ENCODE measurements at regions not wholly inside any gene's neighbourhood (a gene's known extent, or its start where the extent isn't known, plus 50 kb on each side); places are given as distances from the start of the nearest gene placed in this dataset.

DNA sequence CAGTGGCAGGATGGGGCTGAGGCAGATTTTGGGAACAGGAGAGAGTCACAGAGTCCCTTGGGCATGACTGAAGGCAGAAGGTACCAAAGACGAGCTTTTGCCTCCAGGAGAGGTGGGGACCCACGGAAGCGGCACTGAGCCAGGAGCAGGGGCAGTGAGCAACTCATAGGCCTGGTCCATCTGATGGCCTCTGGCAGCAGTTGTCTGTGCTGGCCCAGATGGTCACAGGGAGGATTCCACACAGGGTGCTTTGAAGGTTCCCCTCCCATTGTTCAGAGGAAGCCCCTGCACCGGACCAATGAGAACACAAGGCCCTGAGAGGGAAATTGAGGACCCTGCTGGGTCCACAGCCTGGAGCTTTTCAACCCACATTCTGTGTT is 360.3 kb upstream of the TNRC6C start:
- no peaks in the 10 kb centered on the region for H3K9me3 ChIP-seq (ENCODE audit: control extremely low read depth in 1 of 5, control insufficient read depth in 4 of 5, insufficient read depth in 2 of 5, low read depth in 1 of 5, low read length in 4 of 5)
- ChIA-PET CTCF (interaction anchor here (1.2 kb wide), 1 partner anchor 12 kb away, joined by 3 read pairs; no protein-coding TSS in a partner anchor), POLR2A (no interaction called here)
- H3K36me3 ChIP-seq (ENCODE audit: control insufficient read depth in 4 of 4, insufficient read depth in 4 of 4, low read length in 3 of 4): no peaks in the 10 kb centered on the region
- no peak overlapping the region for H3K27ac ChIP-seq (ENCODE audit: insufficient read depth in 1 of 2, low read depth in 1 of 2, low read length in 2 of 2, poor library complexity in 1 of 2, severe bottlenecking in 2 of 2)
- peaks cover 0 to 43% (median 13%) of the 10 kb centered on the region in 4 experiments for H3K4me1 ChIP-seq (ENCODE audit: control extremely low read depth in 1 of 4, control insufficient read depth in 4 of 4, insufficient read depth in 4 of 4, low read length in 3 of 4)
- no peak overlapping the region for H3K4me3 ChIP-seq (ENCODE audit: control insufficient read depth in 1 of 7, extremely low read depth in 1 of 7, insufficient read depth in 4 of 7, low read depth in 2 of 7, low read length in 6 of 7)
- WGBS (ENCODE audit: insufficient coverage): 100% methylated on average over 4 of the region's 4 CpGs
- no peak for DNase-seq
- H3K27me3 ChIP-seq (replicated peaks in 2 of 5; ENCODE audit: control insufficient read depth in 4 of 5, insufficient read depth in 5 of 5, low read length in 4 of 5): no peaks in the 10 kb centered on the region

DNA sequence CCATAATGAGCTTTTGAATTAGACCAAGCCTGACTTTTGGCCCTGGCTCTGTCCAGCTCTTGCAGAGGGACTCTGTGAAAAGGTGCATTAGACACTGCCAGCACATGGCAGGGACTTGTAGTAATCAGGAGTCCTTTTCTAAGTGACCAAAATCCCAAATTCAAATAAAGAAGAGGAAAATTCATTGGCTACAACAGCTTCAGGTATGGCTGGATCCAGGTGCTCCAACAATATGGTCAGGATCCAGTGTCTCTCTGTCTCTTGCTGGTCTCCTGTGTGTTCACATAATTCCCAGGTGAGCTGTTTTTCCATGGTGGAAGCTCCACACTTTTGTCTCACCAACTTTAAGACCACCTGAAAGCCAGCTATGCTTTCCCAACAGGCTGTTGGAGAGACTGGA is 358.8 kb upstream of the TNRC6C start:
- H3K4me1 ChIP-seq (ENCODE audit: control extremely low read depth in 1 of 4, control insufficient read depth in 4 of 4, insufficient read depth in 4 of 4, low read length in 3 of 4): peaks cover 0 to 40% (median 12%) of the 10 kb centered on the region in 4 experiments
- POLR2A ChIA-PET: no interaction called here
- no peaks in the 10 kb centered on the region for H3K27me3 ChIP-seq (replicated peaks in 2 of 5; ENCODE audit: control insufficient read depth in 4 of 5, insufficient read depth in 5 of 5, low read length in 4 of 5)
- no peaks in the 10 kb centered on the region for H3K9me3 ChIP-seq (ENCODE audit: control extremely low read depth in 1 of 5, control insufficient read depth in 4 of 5, insufficient read depth in 2 of 5, low read depth in 1 of 5, low read length in 4 of 5)
- no peak overlapping the region for H3K27ac ChIP-seq (ENCODE audit: insufficient read depth in 1 of 2, low read depth in 1 of 2, low read length in 2 of 2, poor library complexity in 1 of 2, severe bottlenecking in 2 of 2)
- no peaks in the 10 kb centered on the region for H3K36me3 ChIP-seq (ENCODE audit: control insufficient read depth in 4 of 4, insufficient read depth in 4 of 4, low read length in 3 of 4)
- H3K4me3 ChIP-seq (ENCODE audit: control insufficient read depth in 1 of 7, extremely low read depth in 1 of 7, insufficient read depth in 4 of 7, low read depth in 2 of 7, low read length in 6 of 7): no peak overlapping the region
- CTCF ChIA-PET: interaction anchor here (1.0 to 2.1 kb wide), 6 partner anchors 11 to 414 kb away, joined by 3 to 10 read pairs (median 4); no protein-coding TSS in a partner anchor
- no peak for DNase-seq

DNA sequence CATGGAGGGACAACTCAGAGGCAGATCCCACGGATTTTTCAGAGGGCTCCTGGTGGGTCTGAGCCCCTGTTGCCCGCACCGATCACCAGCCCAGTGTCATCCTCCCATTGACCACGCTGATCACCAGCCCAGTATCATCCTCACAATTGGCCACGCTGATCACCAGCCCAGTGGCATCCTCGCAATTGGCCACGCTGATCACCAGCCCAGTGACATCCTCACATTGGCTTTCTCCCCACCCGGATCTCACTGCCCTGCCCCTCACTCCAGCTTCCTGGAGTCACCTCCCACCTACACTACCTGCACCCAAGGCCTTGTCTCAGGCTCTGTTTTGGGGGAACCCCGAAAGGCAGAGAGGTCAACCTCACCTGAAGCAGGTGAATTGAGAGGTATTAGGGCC is 358.2 kb upstream of the TNRC6C start:
- H3K9me3 ChIP-seq (ENCODE audit: control extremely low read depth in 1 of 5, control insufficient read depth in 4 of 5, insufficient read depth in 2 of 5, low read depth in 1 of 5, low read length in 4 of 5): no peaks in the 10 kb centered on the region
- ChIA-PET POLR2A (no interaction called here), CTCF (interaction anchor here (1.0 to 2.1 kb wide), 5 partner anchors 10 to 414 kb away, joined by 3 to 10 read pairs (median 4); no protein-coding TSS in a partner anchor)
- H3K4me1 ChIP-seq (ENCODE audit: control extremely low read depth in 1 of 4, control insufficient read depth in 4 of 4, insufficient read depth in 4 of 4, low read length in 3 of 4): peaks cover 0 to 36% (median 11%) of the 10 kb centered on the region in 4 experiments
- H3K36me3 ChIP-seq (ENCODE audit: control insufficient read depth in 4 of 4, insufficient read depth in 4 of 4, low read length in 3 of 4): no peaks in the 10 kb centered on the region
- H3K4me3 ChIP-seq (ENCODE audit: control insufficient read depth in 1 of 7, extremely low read depth in 1 of 7, insufficient read depth in 4 of 7, low read depth in 2 of 7, low read length in 6 of 7): no peak overlapping the region
- H3K27me3 ChIP-seq (replicated peaks in 2 of 5; ENCODE audit: control insufficient read depth in 4 of 5, insufficient read depth in 5 of 5, low read length in 4 of 5): no peaks in the 10 kb centered on the region
- no peak for DNase-seq
- H3K27ac ChIP-seq (ENCODE audit: insufficient read depth in 1 of 2, low read depth in 1 of 2, low read length in 2 of 2, poor library complexity in 1 of 2, severe bottlenecking in 2 of 2): no peak overlapping the region
- 94% methylated on average over 8 of the region's 9 CpGs for WGBS (ENCODE audit: insufficient coverage)

DNA sequence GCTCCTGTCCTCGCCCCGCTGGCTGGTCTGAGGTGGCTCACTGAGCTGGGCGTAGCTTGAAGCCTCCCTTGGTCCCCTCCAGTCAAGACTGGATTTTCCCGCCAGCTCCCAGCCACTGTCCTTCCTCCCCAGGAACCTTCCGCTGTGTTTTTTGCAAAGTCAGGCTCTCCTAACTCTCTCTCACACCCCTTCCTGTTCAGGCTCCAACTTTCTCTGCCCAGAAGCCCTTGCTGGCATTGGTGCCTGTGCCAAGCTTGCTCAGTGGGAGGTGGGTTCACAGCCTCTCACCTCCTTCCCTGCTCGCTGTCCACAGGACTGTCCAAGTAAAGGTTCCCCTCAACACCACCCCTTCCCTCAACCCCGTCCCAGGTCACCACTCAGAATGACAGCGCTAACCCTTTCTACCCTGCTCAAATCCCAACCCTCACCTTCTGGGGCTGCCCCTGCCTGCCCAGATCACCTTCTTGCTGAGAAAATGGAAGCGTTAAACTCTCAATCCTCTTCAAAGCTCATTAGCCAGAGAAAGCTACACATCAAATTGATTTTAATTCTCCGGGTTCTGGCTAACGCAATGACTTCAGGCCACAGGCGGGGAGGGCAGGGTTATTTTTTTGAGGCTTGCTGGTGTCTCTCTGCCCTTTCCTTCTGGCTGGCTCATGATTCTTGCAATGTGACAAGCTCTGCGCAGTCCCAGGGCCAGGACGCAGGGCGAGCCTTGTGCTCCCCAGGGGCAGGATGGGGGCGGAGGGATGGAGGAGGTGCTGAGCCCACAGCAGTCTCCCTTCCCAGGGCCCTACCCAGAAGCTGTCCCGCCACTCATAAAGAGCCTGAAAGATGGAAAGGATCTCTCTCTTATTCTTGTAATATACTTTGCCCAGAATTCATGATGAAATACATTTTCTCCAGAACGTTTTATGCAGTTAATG is 357.2 kb upstream of the TNRC6C start:
- POLR2A ChIA-PET: no interaction called here
- H3K27ac ChIP-seq (ENCODE audit: insufficient read depth in 1 of 2, low read depth in 1 of 2, low read length in 2 of 2, poor library complexity in 1 of 2, severe bottlenecking in 2 of 2): no peak overlapping the region
- H3K36me3 ChIP-seq (ENCODE audit: control insufficient read depth in 4 of 4, insufficient read depth in 4 of 4, low read length in 3 of 4): no peaks in the 10 kb centered on the region
- WGBS (ENCODE audit: insufficient coverage): 37% methylated on average over 12 of the region's 18 CpGs
- H3K4me3 ChIP-seq (ENCODE audit: control insufficient read depth in 1 of 7, extremely low read depth in 1 of 7, insufficient read depth in 4 of 7, low read depth in 2 of 7, low read length in 6 of 7): peak overlapping the region in 1 of 7 experiments; percentile 20
- peaks cover 0 to 31% (median 11%) of the 10 kb centered on the region in 4 experiments for H3K4me1 ChIP-seq (ENCODE audit: control extremely low read depth in 1 of 4, control insufficient read depth in 4 of 4, insufficient read depth in 4 of 4, low read length in 3 of 4)
- no peaks in the 10 kb centered on the region for H3K27me3 ChIP-seq (replicated peaks in 2 of 5; ENCODE audit: control insufficient read depth in 4 of 5, insufficient read depth in 5 of 5, low read length in 4 of 5)
- DNase-seq: peak in 2 of 3 donors; percentile 43 to 44
- CTCF ChIA-PET: interaction anchor here (1.5 to 2.1 kb wide), 2 partner anchors 17 to 59 kb away, joined by 3 to 10 read pairs; no protein-coding TSS in a partner anchor
- H3K9me3 ChIP-seq (ENCODE audit: control extremely low read depth in 1 of 5, control insufficient read depth in 4 of 5, insufficient read depth in 2 of 5, low read depth in 1 of 5, low read length in 4 of 5): no peaks in the 10 kb centered on the region

- ChIA-PET CTCF (no interaction called here), POLR2A (no interaction called here)
- Histone ChIP-seq H3K4me3 (ENCODE audit: control insufficient read depth in 1 of 7, extremely low read depth in 1 of 7, insufficient read depth in 4 of 7, low read depth in 2 of 7, low read length in 6 of 7) (no peak overlapping the region), H3K4me1 (ENCODE audit: control extremely low read depth in 1 of 4, control insufficient read depth in 4 of 4, insufficient read depth in 4 of 4, low read length in 3 of 4) (peaks cover 0 to 22% (median 11%) of the 10 kb centered on the region in 4 experiments), H3K27ac (ENCODE audit: insufficient read depth in 1 of 2, low read depth in 1 of 2, low read length in 2 of 2, poor library complexity in 1 of 2, severe bottlenecking in 2 of 2) (no peak overlapping the region), H3K36me3 (ENCODE audit: control insufficient read depth in 4 of 4, insufficient read depth in 4 of 4, low read length in 3 of 4) (no peaks in the 10 kb centered on the region), H3K9me3 (ENCODE audit: control extremely low read depth in 1 of 5, control insufficient read depth in 4 of 5, insufficient read depth in 2 of 5, low read depth in 1 of 5, low read length in 4 of 5) (no peaks in the 10 kb centered on the region), H3K27me3 (replicated peaks in 2 of 5; ENCODE audit: control insufficient read depth in 4 of 5, insufficient read depth in 5 of 5, low read length in 4 of 5) (no peaks in the 10 kb centered on the region)
- 77% methylated on average over 9 of the region's 11 CpGs for WGBS (ENCODE audit: insufficient coverage)
- DNase-seq: no peak
Observed at GRCh38 chr17:77602062-77602746, 356.3 kb upstream of the TNRC6C start.

GRCh38 chr17:77602883-77603640 is 355.4 kb upstream of the TNRC6C start:
- DNase-seq: no peak
- POLR2A ChIA-PET: no interaction called here
- CTCF ChIA-PET: no interaction called here

More at GRCh38 chr17:77602883-77603640, 355.4 kb upstream of the TNRC6C start:
- WGBS (ENCODE audit: insufficient coverage): 96% methylated on average over 21 of the region's 24 CpGs
- Histone ChIP-seq H3K27ac (ENCODE audit: insufficient read depth in 1 of 2, low read depth in 1 of 2, low read length in 2 of 2, poor library complexity in 1 of 2, severe bottlenecking in 2 of 2) (no peak overlapping the region), H3K4me3 (ENCODE audit: control insufficient read depth in 1 of 7, extremely low read depth in 1 of 7, insufficient read depth in 4 of 7, low read depth in 2 of 7, low read length in 6 of 7) (no peak overlapping the region), H3K36me3 (ENCODE audit: control insufficient read depth in 4 of 4, insufficient read depth in 4 of 4, low read length in 3 of 4) (no peaks in the 10 kb centered on the region), H3K9me3 (ENCODE audit: control extremely low read depth in 1 of 5, control insufficient read depth in 4 of 5, insufficient read depth in 2 of 5, low read depth in 1 of 5, low read length in 4 of 5) (no peaks in the 10 kb centered on the region), H3K4me1 (ENCODE audit: control extremely low read depth in 1 of 4, control insufficient read depth in 4 of 4, insufficient read depth in 4 of 4, low read length in 3 of 4) (peaks cover 0 to 22% (median 11%) of the 10 kb centered on the region in 4 experiments), H3K27me3 (replicated peaks in 2 of 5; ENCODE audit: control insufficient read depth in 4 of 5, insufficient read depth in 5 of 5, low read length in 4 of 5) (no peaks in the 10 kb centered on the region)
